Neural cell (in vitro differentiated cells): ENCODE measurements at regions not wholly inside any gene's neighbourhood (a gene's known extent, or its start where the extent isn't known, plus 50 kb on each side); places are given as distances from the start of the nearest gene placed in this dataset.

Experiments
- H2AFZ ChIP-seq: fragments of 200-600, 300-800 bp; sonication (generic), shearing (Covaris generic); 2 replicates; pipeline ENCODE4 v1.6.0; 2014; ENCODE audit warnings: low read depth, mild to moderate bottlenecking, antibody characterized with exemption, low read length, moderate library complexity
- H3F3A ChIP-seq: fragments of 200-600 bp; shearing (Covaris generic); 2 replicates; pipeline ENCODE4 v1.6.1; 2016; ENCODE audit warnings: mild to moderate bottlenecking, moderate library complexity, mixed read lengths, antibody characterized with exemption, low read length; ENCODE audit not compliant: insufficient read depth, poor library complexity, severe bottlenecking
- H3K27ac ChIP-seq: fragments of 200-600, 300-800 bp; sonication (generic), shearing (Covaris generic); 2 replicates; pipeline ENCODE4 v1.5.1; 2014; ENCODE audit warnings: mild to moderate bottlenecking, low read length, moderate library complexity
- H3K27me3 ChIP-seq: fragments of 300-800, 200-600 bp; sonication (generic), shearing (Covaris generic); 2 replicates; pipeline ENCODE4 v1.6.0; 2014; ENCODE audit warnings: mild to moderate bottlenecking, low read depth, low read length, moderate library complexity; ENCODE audit not compliant: insufficient read depth
- H3K36me3 ChIP-seq: fragments of 300-800, 200-600 bp; sonication (generic), shearing (Covaris generic); 2 replicates; pipeline ENCODE4 v1.5.1; 2014; ENCODE audit warnings: mild to moderate bottlenecking, antibody characterized with exemption, low read length, moderate library complexity; ENCODE audit not compliant: insufficient read depth
- H3K4me2 ChIP-seq: fragments of 300-800, 200-600 bp; sonication (generic), shearing (Covaris generic); 2 replicates; pipeline ENCODE4 v1.6.0; 2014; ENCODE audit warnings: mild to moderate bottlenecking, low read length
- H3K4me3 ChIP-seq: fragments of 300-800, 200-600 bp; sonication (generic), shearing (Covaris generic); 2 replicates; pipeline ENCODE4 v1.5.1; 2014; ENCODE audit warnings: mild to moderate bottlenecking, low read length, moderate library complexity
- H3K79me2 ChIP-seq: fragments of 200-600 bp; shearing (Covaris generic); replicated peaks from 2 replicates; pipeline ENCODE4 v1.6.0; 2014; ENCODE audit warnings: mild to moderate bottlenecking, low read length, moderate library complexity; ENCODE audit not compliant: insufficient read depth
- H3K9ac ChIP-seq: fragments of 300-800, 200-600 bp; sonication (generic), shearing (Covaris generic); 2 replicates; pipeline ENCODE4 v1.6.1; 2016; ENCODE audit warnings: mild to moderate bottlenecking, low read length, mixed read lengths
- H3K9me2 ChIP-seq: fragments of 200-600 bp; shearing (Covaris generic); 2 replicates; pipeline ENCODE4 v1.6.1; 2016; ENCODE audit warnings: mild to moderate bottlenecking, low read length, mixed read lengths; ENCODE audit not compliant: insufficient read depth
- H3K9me3 ChIP-seq: fragments of 200-600, 300-800 bp; sonication (generic), shearing (Covaris generic); 2 replicates; pipeline ENCODE4 v1.6.1; 2016; ENCODE audit warnings: mild to moderate bottlenecking, mixed run types, low read length, moderate library complexity, mixed read lengths
- H4K20me1 ChIP-seq: fragments of 200-600 bp; shearing (Covaris generic); 2 replicates; pipeline ENCODE4 v1.6.1; 2016; ENCODE audit warnings: mild to moderate bottlenecking, mixed run types; ENCODE audit not compliant: insufficient read depth
- EP300 ChIP-seq: fragments of 450-650 bp; conservative IDR thresholded peaks from 2 replicates; pipeline ENCODE4 v1.6.1; 2014; ENCODE audit warnings: antibody characterized with exemption, mild to moderate bottlenecking, moderate library complexity; ENCODE audit not compliant: poor library complexity, severe bottlenecking
- EZH2 ChIP-seq: fragments of 200-600, 300-800 bp; shearing (Covaris generic), sonication (generic); IDR thresholded peaks from 2 replicates; pipeline ENCODE4 v1.6.1; 2014; ENCODE audit warnings: antibody characterized with exemption, low read length, borderline replicate concordance, mild to moderate bottlenecking; ENCODE audit not compliant: insufficient read depth, poor library complexity, severe bottlenecking
- MXI1 ChIP-seq: fragments of 450-650 bp; conservative IDR thresholded peaks from 2 replicates; pipeline ENCODE4 v1.6.1; 2014; ENCODE audit warnings: antibody characterized with exemption, mild to moderate bottlenecking; ENCODE audit not compliant: poor library complexity, severe bottlenecking
- POLR2AphosphoS5 ChIP-seq: IDR thresholded peaks from 2 replicates; pipeline ENCODE4 v1.6.1; 2012
- RAD21 ChIP-seq: fragments of 450-650 bp; conservative IDR thresholded peaks from 2 replicates; pipeline ENCODE4 v1.6.1; 2014; ENCODE audit warnings: antibody characterized with exemption, mild to moderate bottlenecking, moderate library complexity
- SMC3 ChIP-seq: fragments of 450-650 bp; conservative IDR thresholded peaks from 2 replicates; pipeline ENCODE4 v1.6.1; 2014; ENCODE audit warnings: antibody characterized with exemption, mild to moderate bottlenecking, moderate library complexity; ENCODE audit not compliant: poor library complexity
- TAF1 ChIP-seq: IDR thresholded peaks from 2 replicates; pipeline ENCODE4 v1.6.1; 2012; ENCODE audit warnings: low read depth
- TF ChIP-seq, protein P1 (sequence below): fragments of 450-650 bp; IDR thresholded peaks from 2 replicates; pipeline ENCODE4 v1.5.1; 2014; ENCODE audit warnings: antibody characterized with exemption, mild to moderate bottlenecking, moderate library complexity; ENCODE audit not compliant: poor library complexity, severe bottlenecking
- TF ChIP-seq, protein P2 (sequence below): IDR thresholded peaks from 2 replicates; pipeline ENCODE4 v1.6.1; 2012; ENCODE audit warnings: borderline replicate concordance

DNA sequence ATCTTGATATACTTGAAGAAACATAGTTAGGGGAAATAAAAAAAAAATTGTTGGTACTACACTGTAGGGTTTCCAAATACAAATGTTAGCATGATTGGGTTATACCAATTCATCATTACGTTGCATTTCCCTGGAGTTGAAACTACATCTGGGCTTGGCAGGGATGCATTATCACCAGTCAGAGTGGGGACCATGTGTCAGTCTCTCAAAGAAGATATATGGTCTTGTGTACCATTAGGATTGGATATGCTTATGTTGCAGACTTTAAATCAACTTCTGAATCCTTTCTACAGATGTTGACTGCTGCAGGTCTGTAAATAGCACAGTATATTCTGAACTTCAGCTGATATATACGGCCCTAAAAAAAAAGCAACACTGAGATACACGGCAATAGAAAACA, 188.5 kb downstream of the SLIT2 start:
- H3K4me2 ChIP-seq, result no peak overlapping the region
- no peaks in the 10 kb centered on the region for H4K20me1 ChIP-seq
- no peak overlapping the region for H3K4me3 ChIP-seq
- no peaks in the 10 kb centered on the region for H3K9me2 ChIP-seq
- H3K9me3 ChIP-seq, result no peaks in the 10 kb centered on the region
- no peak overlapping the region for H3K9ac ChIP-seq
- no peak for TF ChIP-seq RAD21
- TF ChIP-seq TAF1, result no peak
- TF ChIP-seq, protein P1, sequence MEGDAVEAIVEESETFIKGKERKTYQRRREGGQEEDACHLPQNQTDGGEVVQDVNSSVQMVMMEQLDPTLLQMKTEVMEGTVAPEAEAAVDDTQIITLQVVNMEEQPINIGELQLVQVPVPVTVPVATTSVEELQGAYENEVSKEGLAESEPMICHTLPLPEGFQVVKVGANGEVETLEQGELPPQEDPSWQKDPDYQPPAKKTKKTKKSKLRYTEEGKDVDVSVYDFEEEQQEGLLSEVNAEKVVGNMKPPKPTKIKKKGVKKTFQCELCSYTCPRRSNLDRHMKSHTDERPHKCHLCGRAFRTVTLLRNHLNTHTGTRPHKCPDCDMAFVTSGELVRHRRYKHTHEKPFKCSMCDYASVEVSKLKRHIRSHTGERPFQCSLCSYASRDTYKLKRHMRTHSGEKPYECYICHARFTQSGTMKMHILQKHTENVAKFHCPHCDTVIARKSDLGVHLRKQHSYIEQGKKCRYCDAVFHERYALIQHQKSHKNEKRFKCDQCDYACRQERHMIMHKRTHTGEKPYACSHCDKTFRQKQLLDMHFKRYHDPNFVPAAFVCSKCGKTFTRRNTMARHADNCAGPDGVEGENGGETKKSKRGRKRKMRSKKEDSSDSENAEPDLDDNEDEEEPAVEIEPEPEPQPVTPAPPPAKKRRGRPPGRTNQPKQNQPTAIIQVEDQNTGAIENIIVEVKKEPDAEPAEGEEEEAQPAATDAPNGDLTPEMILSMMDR, result no peak
- TF ChIP-seq SMC3, result no peak
- TF ChIP-seq POLR2AphosphoS5, result no peak
- no peak for TF ChIP-seq MXI1
- TF ChIP-seq EP300, result no peak
- TF ChIP-seq EZH2, result no peak
- TF ChIP-seq, protein P2, sequence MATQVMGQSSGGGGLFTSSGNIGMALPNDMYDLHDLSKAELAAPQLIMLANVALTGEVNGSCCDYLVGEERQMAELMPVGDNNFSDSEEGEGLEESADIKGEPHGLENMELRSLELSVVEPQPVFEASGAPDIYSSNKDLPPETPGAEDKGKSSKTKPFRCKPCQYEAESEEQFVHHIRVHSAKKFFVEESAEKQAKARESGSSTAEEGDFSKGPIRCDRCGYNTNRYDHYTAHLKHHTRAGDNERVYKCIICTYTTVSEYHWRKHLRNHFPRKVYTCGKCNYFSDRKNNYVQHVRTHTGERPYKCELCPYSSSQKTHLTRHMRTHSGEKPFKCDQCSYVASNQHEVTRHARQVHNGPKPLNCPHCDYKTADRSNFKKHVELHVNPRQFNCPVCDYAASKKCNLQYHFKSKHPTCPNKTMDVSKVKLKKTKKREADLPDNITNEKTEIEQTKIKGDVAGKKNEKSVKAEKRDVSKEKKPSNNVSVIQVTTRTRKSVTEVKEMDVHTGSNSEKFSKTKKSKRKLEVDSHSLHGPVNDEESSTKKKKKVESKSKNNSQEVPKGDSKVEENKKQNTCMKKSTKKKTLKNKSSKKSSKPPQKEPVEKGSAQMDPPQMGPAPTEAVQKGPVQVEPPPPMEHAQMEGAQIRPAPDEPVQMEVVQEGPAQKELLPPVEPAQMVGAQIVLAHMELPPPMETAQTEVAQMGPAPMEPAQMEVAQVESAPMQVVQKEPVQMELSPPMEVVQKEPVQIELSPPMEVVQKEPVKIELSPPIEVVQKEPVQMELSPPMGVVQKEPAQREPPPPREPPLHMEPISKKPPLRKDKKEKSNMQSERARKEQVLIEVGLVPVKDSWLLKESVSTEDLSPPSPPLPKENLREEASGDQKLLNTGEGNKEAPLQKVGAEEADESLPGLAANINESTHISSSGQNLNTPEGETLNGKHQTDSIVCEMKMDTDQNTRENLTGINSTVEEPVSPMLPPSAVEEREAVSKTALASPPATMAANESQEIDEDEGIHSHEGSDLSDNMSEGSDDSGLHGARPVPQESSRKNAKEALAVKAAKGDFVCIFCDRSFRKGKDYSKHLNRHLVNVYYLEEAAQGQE, result no peak
- H3K79me2 ChIP-seq, result no peaks in the 10 kb centered on the region
- no peak overlapping the region for H2AFZ ChIP-seq
- H3K36me3 ChIP-seq, result no peaks in the 10 kb centered on the region
- no peaks in the 10 kb centered on the region for H3F3A ChIP-seq
- H3K27me3 ChIP-seq, result peaks cover 3% of the 10 kb centered on the region
- H3K27ac ChIP-seq, result no peak overlapping the region

DNA sequence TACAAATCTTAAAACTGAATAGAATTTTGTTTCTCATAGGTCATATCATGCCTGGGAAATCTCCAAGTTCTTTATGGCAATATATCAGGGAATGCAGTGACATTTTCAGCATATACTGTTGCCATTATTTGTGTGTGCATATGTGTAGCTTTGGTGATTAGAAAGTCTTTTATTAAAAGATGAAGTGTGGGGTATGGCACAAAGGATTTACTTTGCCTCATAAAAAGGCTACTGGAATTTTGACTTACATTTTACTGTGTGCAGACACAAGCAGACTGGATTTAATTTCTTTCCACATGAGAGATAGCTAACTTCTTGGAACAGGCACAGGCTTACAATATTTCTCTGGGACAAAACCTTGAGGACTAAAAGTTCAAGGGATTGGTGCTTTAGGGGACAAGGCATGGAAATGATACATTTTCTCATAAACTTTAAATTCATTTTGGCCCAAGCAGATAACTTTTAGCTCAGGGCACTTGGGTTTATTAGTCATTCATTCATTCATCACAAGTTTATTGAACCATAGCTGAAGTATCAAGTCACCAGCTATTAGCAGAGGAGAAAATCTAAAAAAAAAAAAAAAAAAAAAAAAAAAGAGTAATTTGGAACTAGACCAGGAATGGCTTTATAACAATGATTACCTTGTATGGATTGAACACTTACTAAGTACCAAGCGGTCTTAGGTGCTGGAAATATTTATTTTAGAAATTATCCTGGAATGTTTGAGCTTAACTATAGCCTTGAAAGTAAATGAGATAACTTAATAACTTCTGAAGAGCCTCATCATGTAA, 191.5 kb downstream of the SLIT2 start:
- no peak overlapping the region for H2AFZ ChIP-seq
- H3K9ac ChIP-seq, result no peak overlapping the region
- H3K79me2 ChIP-seq, result no peaks in the 10 kb centered on the region
- no peak overlapping the region for H3K4me3 ChIP-seq
- H3K9me2 ChIP-seq, result no peaks in the 10 kb centered on the region
- no peaks in the 10 kb centered on the region for H3K27me3 ChIP-seq
- no peaks in the 10 kb centered on the region for H3K36me3 ChIP-seq
- no peaks in the 10 kb centered on the region for H3F3A ChIP-seq
- H4K20me1 ChIP-seq, result no peaks in the 10 kb centered on the region
- TF ChIP-seq SMC3, result no peak
- TF ChIP-seq EZH2, result no peak
- no peaks in the 10 kb centered on the region for H3K9me3 ChIP-seq
- no peak overlapping the region for H3K4me2 ChIP-seq
- H3K27ac ChIP-seq, result no peak overlapping the region
